ENCODE measurements at regions not wholly inside any gene's neighbourhood (a gene's known extent, or its start where the extent isn't known, plus 50 kb on each side); places are given as distances from the start of the nearest gene placed in this dataset.

- H3K4me3 Mint-ChIP-seq (ENCODE audit: unreplicated experiment): no peak overlapping the region
- no peak for DNase-seq (ENCODE audit: low read depth)
- Histone ChIP-seq H3K79me2 (ENCODE audit: insufficient read depth, low read length) (no peaks in the 10 kb centered on the region), H3K27me3 (ENCODE audit: insufficient read depth, low read length) (no peaks in the 10 kb centered on the region), H3K36me3 (ENCODE audit: insufficient read depth, low read length) (no peaks in the 10 kb centered on the region), H3K9ac (ENCODE audit: low read length) (no peak overlapping the region), H3K9me3 (ENCODE audit: insufficient read depth, low read depth, low read length) (peaks cover 3% of the 10 kb centered on the region), H3K4me1 (ENCODE audit: insufficient read depth, low read length) (no peaks in the 10 kb centered on the region), H2AFZ (ENCODE audit: low read depth, low read length) (no peak overlapping the region), H3K27ac (ENCODE audit: low read depth, low read length) (no peak overlapping the region), H3K4me3 (ENCODE audit: insufficient read depth, low read depth, low read length) (no peak overlapping the region), H3K4me2 (ENCODE audit: low read length) (no peak overlapping the region), H4K20me1 (ENCODE audit: insufficient read depth, low read length) (no peaks in the 10 kb centered on the region)
- no peak for TF ChIP-seq EZH2 (IDR thresholded peaks at IDR 0.05; ENCODE audit: insufficient read depth, low read length)
- TF ChIP-seq, protein P1, sequence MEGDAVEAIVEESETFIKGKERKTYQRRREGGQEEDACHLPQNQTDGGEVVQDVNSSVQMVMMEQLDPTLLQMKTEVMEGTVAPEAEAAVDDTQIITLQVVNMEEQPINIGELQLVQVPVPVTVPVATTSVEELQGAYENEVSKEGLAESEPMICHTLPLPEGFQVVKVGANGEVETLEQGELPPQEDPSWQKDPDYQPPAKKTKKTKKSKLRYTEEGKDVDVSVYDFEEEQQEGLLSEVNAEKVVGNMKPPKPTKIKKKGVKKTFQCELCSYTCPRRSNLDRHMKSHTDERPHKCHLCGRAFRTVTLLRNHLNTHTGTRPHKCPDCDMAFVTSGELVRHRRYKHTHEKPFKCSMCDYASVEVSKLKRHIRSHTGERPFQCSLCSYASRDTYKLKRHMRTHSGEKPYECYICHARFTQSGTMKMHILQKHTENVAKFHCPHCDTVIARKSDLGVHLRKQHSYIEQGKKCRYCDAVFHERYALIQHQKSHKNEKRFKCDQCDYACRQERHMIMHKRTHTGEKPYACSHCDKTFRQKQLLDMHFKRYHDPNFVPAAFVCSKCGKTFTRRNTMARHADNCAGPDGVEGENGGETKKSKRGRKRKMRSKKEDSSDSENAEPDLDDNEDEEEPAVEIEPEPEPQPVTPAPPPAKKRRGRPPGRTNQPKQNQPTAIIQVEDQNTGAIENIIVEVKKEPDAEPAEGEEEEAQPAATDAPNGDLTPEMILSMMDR (IDR thresholded peaks at IDR 0.05; ENCODE audit: insufficient read depth, low read depth, low read length): no peak
- no peaks in the 10 kb centered on the region for H3K9me3 Mint-ChIP-seq (ENCODE audit: unreplicated experiment)
- H3K27ac Mint-ChIP-seq (ENCODE audit: unreplicated experiment): no peak overlapping the region
- no peaks in the 10 kb centered on the region for H3K36me3 Mint-ChIP-seq (ENCODE audit: low read depth, unreplicated experiment)
- H3K27me3 Mint-ChIP-seq (ENCODE audit: low read depth, unreplicated experiment): no peaks in the 10 kb centered on the region
- H3K4me1 Mint-ChIP-seq (ENCODE audit: low read depth, unreplicated experiment): no peaks in the 10 kb centered on the region
- FAIRE-seq: no peak
Observed at GRCh38 chr13:54901316-54901715, 1872.7 kb downstream of the OLFM4 start.

- Mint-ChIP-seq H3K4me3 (ENCODE audit: unreplicated experiment) (no peak overlapping the region), H3K27me3 (ENCODE audit: low read depth, unreplicated experiment) (no peaks in the 10 kb centered on the region), H3K4me1 (ENCODE audit: low read depth, unreplicated experiment) (peaks cover 2% of the 10 kb centered on the region), H3K27ac (ENCODE audit: unreplicated experiment) (no peak overlapping the region), H3K9me3 (ENCODE audit: unreplicated experiment) (peaks cover 5% of the 10 kb centered on the region), H3K36me3 (ENCODE audit: low read depth, unreplicated experiment) (no peaks in the 10 kb centered on the region)
- no peak for TF ChIP-seq EZH2 (IDR thresholded peaks at IDR 0.05; ENCODE audit: insufficient read depth, low read length)
- TF ChIP-seq, protein P1 (IDR thresholded peaks at IDR 0.05; ENCODE audit: insufficient read depth, low read depth, low read length): no peak
- Histone ChIP-seq H3K79me2 (ENCODE audit: insufficient read depth, low read length) (no peaks in the 10 kb centered on the region), H3K27me3 (ENCODE audit: insufficient read depth, low read length) (no peaks in the 10 kb centered on the region), H3K27ac (ENCODE audit: low read depth, low read length) (no peak overlapping the region), H3K9me3 (ENCODE audit: insufficient read depth, low read depth, low read length) (no peaks in the 10 kb centered on the region), H3K4me3 (ENCODE audit: insufficient read depth, low read depth, low read length) (no peak overlapping the region), H4K20me1 (ENCODE audit: insufficient read depth, low read length) (no peaks in the 10 kb centered on the region), H3K4me1 (ENCODE audit: insufficient read depth, low read length) (no peaks in the 10 kb centered on the region), H3K9ac (ENCODE audit: low read length) (no peak overlapping the region), H3K36me3 (ENCODE audit: insufficient read depth, low read length) (no peaks in the 10 kb centered on the region), H3K4me2 (ENCODE audit: low read length) (no peak overlapping the region), H2AFZ (ENCODE audit: low read depth, low read length) (no peak overlapping the region)
- DNase-seq (ENCODE audit: low read depth): no peak
- FAIRE-seq: no peak
Observed at GRCh38 chr13:54912367-54912766, 1883.8 kb downstream of the OLFM4 start.

DNA sequence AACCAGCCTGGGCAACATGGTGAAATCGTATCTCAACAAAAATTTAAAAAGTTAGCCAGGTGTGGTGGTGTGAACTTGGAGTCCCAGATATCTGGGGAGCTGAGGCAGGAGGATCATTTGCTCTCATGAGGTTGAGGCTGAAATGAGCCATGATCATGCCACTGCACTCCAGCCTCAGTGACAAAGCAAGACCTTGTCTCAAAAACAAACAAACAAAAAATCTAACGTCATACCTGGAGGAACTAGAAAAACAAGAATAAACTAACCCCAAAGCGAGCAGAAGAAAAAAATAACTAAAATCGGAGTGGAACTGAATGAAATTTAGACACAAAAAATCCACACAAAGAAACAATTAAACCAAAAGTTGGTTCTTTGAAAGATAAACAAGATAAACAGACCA lies 1885.1 kb downstream of the OLFM4 start:
- no peak overlapping the region for H3K27ac Mint-ChIP-seq (ENCODE audit: unreplicated experiment)

More for the DNA sequence above, 1885.1 kb downstream of the OLFM4 start:
- Mint-ChIP-seq H3K9me3 (ENCODE audit: unreplicated experiment) (peaks cover 5% of the 10 kb centered on the region), H3K4me3 (ENCODE audit: unreplicated experiment) (no peak overlapping the region), H3K27me3 (ENCODE audit: low read depth, unreplicated experiment) (no peaks in the 10 kb centered on the region), H3K4me1 (ENCODE audit: low read depth, unreplicated experiment) (peaks cover 2% of the 10 kb centered on the region), H3K36me3 (ENCODE audit: low read depth, unreplicated experiment) (no peaks in the 10 kb centered on the region)
- Histone ChIP-seq H3K79me2 (ENCODE audit: insufficient read depth, low read length) (no peaks in the 10 kb centered on the region), H3K27ac (ENCODE audit: low read depth, low read length) (no peak overlapping the region), H4K20me1 (ENCODE audit: insufficient read depth, low read length) (no peaks in the 10 kb centered on the region), H3K4me1 (ENCODE audit: insufficient read depth, low read length) (no peaks in the 10 kb centered on the region), H3K9me3 (ENCODE audit: insufficient read depth, low read depth, low read length) (no peaks in the 10 kb centered on the region), H3K27me3 (ENCODE audit: insufficient read depth, low read length) (no peaks in the 10 kb centered on the region), H2AFZ (ENCODE audit: low read depth, low read length) (no peak overlapping the region), H3K4me3 (ENCODE audit: insufficient read depth, low read depth, low read length) (no peak overlapping the region), H3K4me2 (ENCODE audit: low read length) (no peak overlapping the region), H3K36me3 (ENCODE audit: insufficient read depth, low read length) (no peaks in the 10 kb centered on the region), H3K9ac (ENCODE audit: low read length) (no peak overlapping the region)
- no peak for FAIRE-seq
- no peak for TF ChIP-seq EZH2 (IDR thresholded peaks at IDR 0.05; ENCODE audit: insufficient read depth, low read length)
- TF ChIP-seq, protein P1 (IDR thresholded peaks at IDR 0.05; ENCODE audit: insufficient read depth, low read depth, low read length): no peak
- DNase-seq (ENCODE audit: low read depth): no peak

Data from astrocyte (in vitro differentiated cells and primary cell).